ENCODE measurements at regions not wholly inside any gene's neighbourhood (a gene's known extent, or its start where the extent isn't known, plus 50 kb on each side); places are given as distances from the start of the nearest gene placed in this dataset.

DNA sequence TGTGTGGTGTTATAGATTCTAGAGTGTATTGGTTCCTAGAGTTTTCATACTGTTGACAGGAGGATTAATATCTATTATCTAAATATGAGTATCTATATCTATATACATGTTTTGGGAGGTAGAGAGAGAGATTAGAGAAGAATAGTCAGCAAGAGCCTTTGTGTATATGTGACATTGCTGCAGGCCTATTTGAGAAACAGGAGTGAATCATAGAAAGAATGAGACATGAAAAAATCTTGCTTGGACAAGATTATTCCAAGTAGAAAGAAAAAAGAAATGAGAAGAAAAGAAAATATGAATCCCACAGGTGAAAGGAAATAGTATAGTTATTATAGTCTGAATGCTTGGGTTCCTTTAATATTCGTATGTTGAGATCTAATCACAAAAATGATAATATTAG lies 720.4 kb downstream of the RERGL start:
- Histone ChIP-seq H3K27ac (ENCODE audit: low read depth, low read length) (no peak overlapping the region), H3K9me3 (ENCODE audit: control insufficient read depth, insufficient read depth, low read depth, low read length) (no peaks in the 10 kb centered on the region), H3K4me1 (ENCODE audit: control insufficient read depth, insufficient read depth, low read length) (no peaks in the 10 kb centered on the region), H3K36me3 (ENCODE audit: control insufficient read depth, insufficient read depth, low read length) (no peaks in the 10 kb centered on the region), H3K4me3 (ENCODE audit: low read depth, low read length) (no peak overlapping the region), H3K9ac (ENCODE audit: low read length) (no peak overlapping the region), H3K27me3 (ENCODE audit: control insufficient read depth, insufficient read depth, low read length) (no peaks in the 10 kb centered on the region)

- no peak overlapping the region for H3K27ac ChIP-seq (ENCODE audit: low read depth, low read length)
- H3K36me3 ChIP-seq (ENCODE audit: control insufficient read depth, insufficient read depth, low read length) = no peaks in the 10 kb centered on the region
- no peak overlapping the region for H3K4me3 ChIP-seq (ENCODE audit: low read depth, low read length)
- H3K4me1 ChIP-seq (ENCODE audit: control insufficient read depth, insufficient read depth, low read length) = peaks cover 12% of the 10 kb centered on the region
- no peaks in the 10 kb centered on the region for H3K27me3 ChIP-seq (ENCODE audit: control insufficient read depth, insufficient read depth, low read length)
- H3K9ac ChIP-seq (ENCODE audit: low read length) = no peak overlapping the region
- no peaks in the 10 kb centered on the region for H3K9me3 ChIP-seq (ENCODE audit: control insufficient read depth, insufficient read depth, low read depth, low read length)
Observed at GRCh38 chr12:17361224-17361623, 728.8 kb downstream of the RERGL start.

DNA sequence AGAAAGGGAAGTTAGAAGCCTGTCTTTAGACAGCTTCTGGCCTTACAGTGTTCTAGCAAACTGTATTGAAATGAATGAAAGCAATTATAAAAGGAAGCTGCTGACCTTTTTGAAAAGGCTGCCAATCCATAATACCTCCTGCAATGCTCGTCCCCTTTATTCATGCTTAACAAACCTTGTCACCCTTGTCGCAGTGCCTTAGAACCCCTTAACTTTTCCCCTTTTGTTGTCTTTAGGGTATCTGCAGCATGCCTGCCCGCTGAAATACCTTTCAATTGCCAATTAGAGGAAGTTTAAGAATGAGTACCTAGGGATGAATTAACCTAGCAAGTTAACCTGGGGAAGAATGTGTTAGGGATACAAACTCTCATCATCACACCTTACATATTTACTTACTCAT lies 731.2 kb downstream of the RERGL start:
- Histone ChIP-seq H3K9me3 (ENCODE audit: control insufficient read depth, insufficient read depth, low read depth, low read length) (no peaks in the 10 kb centered on the region), H3K9ac (ENCODE audit: low read length) (no peak overlapping the region), H3K4me3 (ENCODE audit: low read depth, low read length) (no peak overlapping the region), H3K4me1 (ENCODE audit: control insufficient read depth, insufficient read depth, low read length) (peaks cover 12% of the 10 kb centered on the region), H3K27ac (ENCODE audit: low read depth, low read length) (no peak overlapping the region), H3K36me3 (ENCODE audit: control insufficient read depth, insufficient read depth, low read length) (no peaks in the 10 kb centered on the region), H3K27me3 (ENCODE audit: control insufficient read depth, insufficient read depth, low read length) (no peaks in the 10 kb centered on the region)

DNA sequence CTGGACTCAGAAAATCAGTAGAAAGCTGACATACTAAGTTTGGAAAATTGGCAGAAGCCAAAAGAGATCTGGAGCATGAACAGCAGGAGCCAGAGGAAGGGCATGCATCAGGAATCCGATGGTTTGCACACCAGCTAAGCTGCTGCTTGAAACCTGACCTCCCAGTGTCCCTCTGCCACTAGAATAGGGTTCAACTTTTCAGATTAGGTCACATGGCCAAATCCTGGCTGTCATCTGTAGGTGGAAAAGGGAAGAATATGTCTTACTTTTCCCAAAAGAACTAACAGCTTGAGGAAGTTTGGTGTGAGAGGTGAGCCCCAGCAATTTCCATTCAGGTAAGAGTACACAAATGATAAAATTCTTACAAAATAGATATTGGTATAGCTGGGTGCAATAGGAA lies 732.6 kb downstream of the RERGL start:
- Histone ChIP-seq H3K4me3 (ENCODE audit: low read depth, low read length) (no peak overlapping the region), H3K36me3 (ENCODE audit: control insufficient read depth, insufficient read depth, low read length) (no peaks in the 10 kb centered on the region), H3K9me3 (ENCODE audit: control insufficient read depth, insufficient read depth, low read depth, low read length) (no peaks in the 10 kb centered on the region), H3K27ac (ENCODE audit: low read depth, low read length) (no peak overlapping the region), H3K27me3 (ENCODE audit: control insufficient read depth, insufficient read depth, low read length) (no peaks in the 10 kb centered on the region), H3K4me1 (ENCODE audit: control insufficient read depth, insufficient read depth, low read length) (peaks cover 12% of the 10 kb centered on the region), H3K9ac (ENCODE audit: low read length) (no peak overlapping the region)

DNA sequence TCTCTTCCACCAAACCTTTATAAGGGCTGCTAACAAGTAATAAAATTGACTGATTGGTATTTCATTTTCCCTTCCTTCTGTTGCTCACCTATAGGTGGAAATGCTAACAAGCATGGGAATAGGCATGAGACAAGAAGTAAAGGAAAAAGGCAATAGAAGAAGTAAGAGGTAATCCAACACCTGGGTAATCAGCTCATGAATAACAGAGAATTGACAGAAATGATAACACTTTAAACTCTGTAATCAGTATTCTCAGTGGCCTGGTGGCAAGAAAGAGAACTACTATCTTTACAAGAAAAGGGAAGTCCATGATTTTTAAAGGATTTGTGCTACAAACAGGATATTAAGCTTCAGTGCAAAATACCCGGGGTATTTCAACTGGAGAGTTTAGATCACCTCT lies 737.8 kb downstream of the RERGL start:
- Histone ChIP-seq H3K36me3 (ENCODE audit: control insufficient read depth, insufficient read depth, low read length) (no peaks in the 10 kb centered on the region), H3K9ac (ENCODE audit: low read length) (no peak overlapping the region), H3K9me3 (ENCODE audit: control insufficient read depth, insufficient read depth, low read depth, low read length) (no peaks in the 10 kb centered on the region), H3K27ac (ENCODE audit: low read depth, low read length) (no peak overlapping the region), H3K4me1 (ENCODE audit: control insufficient read depth, insufficient read depth, low read length) (0 out of 2 replicates have a peak, but pooled peaks cover 1% of the 10 kb centered on the region), H3K27me3 (ENCODE audit: control insufficient read depth, insufficient read depth, low read length) (no peaks in the 10 kb centered on the region), H3K4me3 (ENCODE audit: low read depth, low read length) (no peak overlapping the region)

DNA sequence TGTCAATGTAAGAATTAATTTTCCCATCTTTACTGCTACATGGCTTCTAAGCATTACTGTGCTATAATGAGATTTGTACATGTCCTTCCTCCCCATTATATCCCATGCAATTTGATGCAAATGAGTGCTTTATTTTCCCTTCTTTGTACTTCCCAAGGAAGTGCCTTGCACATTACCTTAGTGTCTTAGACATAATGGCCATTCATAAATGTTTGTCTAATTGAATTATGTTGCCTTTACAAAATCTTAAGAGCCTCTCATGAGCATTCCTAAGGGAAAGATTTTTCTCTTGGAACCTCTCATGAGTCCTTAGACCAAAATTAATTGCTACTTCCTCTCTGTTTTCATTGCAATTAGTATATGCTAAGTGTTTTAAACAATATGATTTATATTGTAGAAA lies 741.7 kb downstream of the RERGL start:
- Histone ChIP-seq H3K27ac (ENCODE audit: low read depth, low read length) (no peak overlapping the region), H3K9ac (ENCODE audit: low read length) (no peak overlapping the region), H3K27me3 (ENCODE audit: control insufficient read depth, insufficient read depth, low read length) (no peaks in the 10 kb centered on the region), H3K4me3 (ENCODE audit: low read depth, low read length) (no peak overlapping the region), H3K36me3 (ENCODE audit: control insufficient read depth, insufficient read depth, low read length) (no peaks in the 10 kb centered on the region), H3K9me3 (ENCODE audit: control insufficient read depth, insufficient read depth, low read depth, low read length) (no peaks in the 10 kb centered on the region), H3K4me1 (ENCODE audit: control insufficient read depth, insufficient read depth, low read length) (peaks cover 5% of the 10 kb centered on the region; the same call in 1 of the 2 replicates)

DNA sequence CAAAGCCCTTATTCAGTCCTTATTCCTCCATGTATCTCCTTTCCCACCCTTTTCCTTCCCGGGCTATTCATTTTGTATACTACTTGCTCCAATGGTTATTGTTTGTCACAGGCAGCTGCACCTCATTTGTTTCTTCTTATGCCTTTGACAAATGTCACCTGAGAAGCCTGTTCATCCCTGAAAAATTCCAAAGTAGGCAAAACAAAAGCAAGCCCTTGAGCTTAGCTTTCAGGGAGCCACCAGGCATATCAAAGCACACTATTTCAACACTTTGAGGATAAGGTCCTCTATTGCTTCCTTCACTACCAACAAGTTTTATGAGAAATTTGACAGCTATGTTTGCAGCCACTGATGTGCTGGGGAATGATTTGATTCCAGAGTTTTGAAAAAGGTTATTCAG lies 738.7 kb upstream of the LMO3 start:
- H3K9ac ChIP-seq (ENCODE audit: low read length) = no peak overlapping the region
- H3K4me1 ChIP-seq (ENCODE audit: control insufficient read depth, insufficient read depth, low read length) = peaks cover 7% of the 10 kb centered on the region; the same call in 1 of the 2 replicates
- no peaks in the 10 kb centered on the region for H3K27me3 ChIP-seq (ENCODE audit: control insufficient read depth, insufficient read depth, low read length)
- no peak overlapping the region for H3K27ac ChIP-seq (ENCODE audit: low read depth, low read length)
- H3K9me3 ChIP-seq (ENCODE audit: control insufficient read depth, insufficient read depth, low read depth, low read length) = no peaks in the 10 kb centered on the region
- no peak overlapping the region for H3K4me3 ChIP-seq (ENCODE audit: low read depth, low read length)
- no peaks in the 10 kb centered on the region for H3K36me3 ChIP-seq (ENCODE audit: control insufficient read depth, insufficient read depth, low read length)

DNA sequence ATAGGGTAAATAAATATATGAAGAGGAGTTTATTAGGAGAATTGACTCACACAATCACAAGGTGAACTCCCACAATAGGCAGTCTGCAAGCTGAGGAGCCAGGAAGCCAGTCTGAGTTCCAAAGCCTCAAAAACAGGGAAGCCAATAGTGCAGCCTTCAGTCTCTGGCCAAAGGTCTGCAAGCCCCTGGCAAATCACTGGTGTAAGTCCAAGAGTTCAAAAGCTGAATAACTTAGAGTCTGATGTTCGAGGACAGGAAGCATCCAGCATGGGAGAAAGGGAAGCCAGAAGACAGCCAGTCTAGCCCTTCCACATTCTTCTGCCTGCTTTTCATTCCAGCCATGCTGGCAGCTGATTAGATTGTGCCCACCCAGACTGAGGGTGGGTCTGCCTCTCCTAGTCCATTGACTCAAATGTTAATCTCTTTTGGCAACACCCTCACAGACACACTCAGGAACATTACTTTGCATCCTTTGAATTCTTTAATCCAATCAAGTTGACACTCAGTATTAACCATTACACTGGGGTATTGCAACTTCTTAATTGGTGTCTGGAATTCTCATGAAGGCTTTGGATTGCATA lies 736.5 kb upstream of the LMO3 start:
- no peaks in the 10 kb centered on the region for H3K36me3 ChIP-seq (ENCODE audit: control insufficient read depth, insufficient read depth, low read length)
- no peak overlapping the region for H3K27ac ChIP-seq (ENCODE audit: low read depth, low read length)
- no peak overlapping the region for H3K4me3 ChIP-seq (ENCODE audit: low read depth, low read length)
- H3K9ac ChIP-seq (ENCODE audit: low read length) = no peak overlapping the region
- H3K27me3 ChIP-seq (ENCODE audit: control insufficient read depth, insufficient read depth, low read length) = no peaks in the 10 kb centered on the region
- H3K9me3 ChIP-seq (ENCODE audit: control insufficient read depth, insufficient read depth, low read depth, low read length) = no peaks in the 10 kb centered on the region
- peaks cover 7% of the 10 kb centered on the region; the same call in 1 of the 2 replicates for H3K4me1 ChIP-seq (ENCODE audit: control insufficient read depth, insufficient read depth, low read length)

- Histone ChIP-seq H3K4me1 (ENCODE audit: control insufficient read depth, insufficient read depth, low read length) (peaks cover 6% of the 10 kb centered on the region), H3K9me3 (ENCODE audit: control insufficient read depth, insufficient read depth, low read depth, low read length) (no peaks in the 10 kb centered on the region), H3K9ac (ENCODE audit: low read length) (no peak overlapping the region), H3K36me3 (ENCODE audit: control insufficient read depth, insufficient read depth, low read length) (no peaks in the 10 kb centered on the region), H3K27me3 (ENCODE audit: control insufficient read depth, insufficient read depth, low read length) (no peaks in the 10 kb centered on the region), H3K4me3 (ENCODE audit: low read depth, low read length) (no peak overlapping the region), H3K27ac (ENCODE audit: low read depth, low read length) (no peak overlapping the region)
Observed at GRCh38 chr12:17335487-17335886, 729.5 kb upstream of the LMO3 start.

GRCh38 chr12:17334784-17335183 lies 728.8 kb upstream of the LMO3 start:
- no peak overlapping the region for H3K4me3 ChIP-seq (ENCODE audit: low read depth, low read length)
- no peak overlapping the region for H3K9ac ChIP-seq (ENCODE audit: low read length)
- no peaks in the 10 kb centered on the region for H3K9me3 ChIP-seq (ENCODE audit: control insufficient read depth, insufficient read depth, low read depth, low read length)
- 0 out of 2 replicates have a peak overlapping the region, but pooled peaks have one; percentile 53 for H3K27ac ChIP-seq (ENCODE audit: low read depth, low read length)
- H3K27me3 ChIP-seq (ENCODE audit: control insufficient read depth, insufficient read depth, low read length) = no peaks in the 10 kb centered on the region
- peaks cover 6% of the 10 kb centered on the region for H3K4me1 ChIP-seq (ENCODE audit: control insufficient read depth, insufficient read depth, low read length)
- H3K36me3 ChIP-seq (ENCODE audit: control insufficient read depth, insufficient read depth, low read length) = no peaks in the 10 kb centered on the region

DNA sequence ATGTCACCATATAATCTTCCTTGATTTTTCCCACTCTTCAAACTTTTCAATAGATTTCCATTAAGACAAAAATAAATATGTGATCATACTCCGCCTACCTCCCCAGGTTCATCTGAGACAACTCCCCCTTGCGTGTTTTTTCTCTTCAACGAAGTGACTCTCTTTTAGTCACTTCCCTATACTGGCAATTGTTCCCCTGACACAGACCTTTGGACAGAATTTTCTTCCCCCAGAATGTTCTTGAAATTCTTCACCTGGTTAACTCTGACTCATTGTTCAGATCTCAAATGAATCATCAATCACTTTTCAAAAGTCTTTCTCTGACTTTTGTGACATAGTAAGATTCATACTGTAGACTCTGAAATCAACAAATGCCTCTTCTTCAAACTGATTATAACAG lies 727.3 kb upstream of the LMO3 start:
- no peaks in the 10 kb centered on the region for H3K36me3 ChIP-seq (ENCODE audit: control insufficient read depth, insufficient read depth, low read length)
- H3K9ac ChIP-seq (ENCODE audit: low read length) = no peak overlapping the region
- H3K4me3 ChIP-seq (ENCODE audit: low read depth, low read length) = no peak overlapping the region
- H3K4me1 ChIP-seq (ENCODE audit: control insufficient read depth, insufficient read depth, low read length) = peaks cover 6% of the 10 kb centered on the region
- H3K27me3 ChIP-seq (ENCODE audit: control insufficient read depth, insufficient read depth, low read length) = no peaks in the 10 kb centered on the region
- H3K9me3 ChIP-seq (ENCODE audit: control insufficient read depth, insufficient read depth, low read depth, low read length) = no peaks in the 10 kb centered on the region
- H3K27ac ChIP-seq (ENCODE audit: low read depth, low read length) = no peak overlapping the region

- H3K9ac ChIP-seq (ENCODE audit: low read length) = no peak overlapping the region
- no peak overlapping the region; the same call in 1 of the 2 replicates for H3K27ac ChIP-seq (ENCODE audit: low read depth, low read length)
- H3K36me3 ChIP-seq (ENCODE audit: control insufficient read depth, insufficient read depth, low read length) = no peaks in the 10 kb centered on the region
Observed at GRCh38 chr12:17326649-17327048, 720.7 kb upstream of the LMO3 start.

More at GRCh38 chr12:17326649-17327048, 720.7 kb upstream of the LMO3 start:
- Histone ChIP-seq H3K9me3 (ENCODE audit: control insufficient read depth, insufficient read depth, low read depth, low read length) (no peaks in the 10 kb centered on the region), H3K4me3 (ENCODE audit: low read depth, low read length) (no peak overlapping the region), H3K4me1 (ENCODE audit: control insufficient read depth, insufficient read depth, low read length) (no peaks in the 10 kb centered on the region; the same call in 1 of the 2 replicates), H3K27me3 (ENCODE audit: control insufficient read depth, insufficient read depth, low read length) (no peaks in the 10 kb centered on the region)

All from HUES6 (cell line).